ENCODE measurements at regions not wholly inside any gene's neighbourhood (a gene's known extent, or its start where the extent isn't known, plus 50 kb on each side); places are given as distances from the start of the nearest gene placed in this dataset.

- H2BK12ac ChIP-seq (ENCODE audit: low read length in 2 of 2) = no peak overlapping the region
- WGBS = 78% methylated on average over 2 of the region's 4 CpGs
- no peak overlapping the region for H2BK120ac ChIP-seq (ENCODE audit: low read depth, low read length)
- H3K4ac ChIP-seq (ENCODE audit: low read depth in 1 of 2, low read length in 2 of 2) = no peak overlapping the region
- H3K14ac ChIP-seq (ENCODE audit: low read length in 2 of 2) = no peak overlapping the region
- peaks cover 14 to 48% of the 10 kb centered on the region in 2 experiments for H3K27me3 ChIP-seq (ENCODE audit: control insufficient read depth in 1 of 2, insufficient read depth in 1 of 2, low read length in 2 of 2)
- no peak overlapping the region for H3K9ac ChIP-seq (ENCODE audit: low read length)
- H3K23ac ChIP-seq (ENCODE audit: low read length in 2 of 2) = no peak overlapping the region
- no peaks in the 10 kb centered on the region for H3K36me3 ChIP-seq (ENCODE audit: control insufficient read depth in 1 of 2, insufficient read depth in 2 of 2, low read depth in 1 of 2, low read length in 2 of 2)
- no peak overlapping the region for H3K4me3 ChIP-seq (ENCODE audit: insufficient read depth in 1 of 2, low read depth in 1 of 2, low read length in 2 of 2)
- H2BK5ac ChIP-seq (ENCODE audit: low read depth, low read length, poor library complexity, severe bottlenecking) = no peak overlapping the region
- H4K91ac ChIP-seq (ENCODE audit: low read length) = no peak overlapping the region
- H2BK15ac ChIP-seq (ENCODE audit: low read depth, poor library complexity, severe bottlenecking) = no peak overlapping the region
- no peak overlapping the region for H4K8ac ChIP-seq (ENCODE audit: low read length)
- no peak for DNase-seq
- H3K79me1 ChIP-seq (replicated peaks; ENCODE audit: low read length, poor library complexity, severe bottlenecking) = no peaks in the 10 kb centered on the region
- H3K27ac ChIP-seq (ENCODE audit: low read length, poor library complexity, severe bottlenecking) = no peak overlapping the region
- H3K4me2 ChIP-seq (ENCODE audit: low read length, poor library complexity, severe bottlenecking) = no peak overlapping the region
- H2AK5ac ChIP-seq (ENCODE audit: low read length, severe bottlenecking) = no peak overlapping the region
- no peaks in the 10 kb centered on the region for H3K4me1 ChIP-seq (ENCODE audit: control insufficient read depth, insufficient read depth, low read depth, low read length)
- H2AFZ ChIP-seq (ENCODE audit: low read depth, low read length) = no peak overlapping the region
- H3K18ac ChIP-seq (ENCODE audit: low read depth in 1 of 2, low read length in 2 of 2) = no peak overlapping the region
- H3K9me3 ChIP-seq (ENCODE audit: control insufficient read depth, low read length) = peaks cover 7% of the 10 kb centered on the region
These were observed 163.4 kb upstream of the MKI67 start for GRCh38 chr10:128289621-128290020.

- H3K9ac ChIP-seq (ENCODE audit: low read length) = no peak overlapping the region
- no peak overlapping the region for H3K23ac ChIP-seq (ENCODE audit: low read length in 2 of 2)
- H3K18ac ChIP-seq (ENCODE audit: low read depth in 1 of 2, low read length in 2 of 2) = no peak overlapping the region
- H4K91ac ChIP-seq (ENCODE audit: low read length) = no peak overlapping the region
- H3K79me1 ChIP-seq (replicated peaks; ENCODE audit: low read length, poor library complexity, severe bottlenecking) = no peaks in the 10 kb centered on the region
- no peak overlapping the region for H2BK12ac ChIP-seq (ENCODE audit: low read length in 2 of 2)
- no peaks in the 10 kb centered on the region for H3K36me3 ChIP-seq (ENCODE audit: control insufficient read depth in 1 of 2, insufficient read depth in 2 of 2, low read depth in 1 of 2, low read length in 2 of 2)
- H2BK120ac ChIP-seq (ENCODE audit: low read depth, low read length) = no peak overlapping the region
- no peak overlapping the region for H2BK15ac ChIP-seq (ENCODE audit: low read depth, poor library complexity, severe bottlenecking)
- no peak overlapping the region for H3K27ac ChIP-seq (ENCODE audit: low read length, poor library complexity, severe bottlenecking)
- H3K4me1 ChIP-seq (ENCODE audit: control insufficient read depth, insufficient read depth, low read depth, low read length) = no peaks in the 10 kb centered on the region
- WGBS = 63% methylated on average over 7 of the region's 7 CpGs
- H2AK5ac ChIP-seq (ENCODE audit: low read length, severe bottlenecking) = no peak overlapping the region
- no peak overlapping the region for H4K8ac ChIP-seq (ENCODE audit: low read length)
- H2AFZ ChIP-seq (ENCODE audit: low read depth, low read length) = no peak overlapping the region
- no peak overlapping the region for H3K14ac ChIP-seq (ENCODE audit: low read length in 2 of 2)
- H3K27me3 ChIP-seq (ENCODE audit: control insufficient read depth in 1 of 2, insufficient read depth in 1 of 2, low read length in 2 of 2) = peaks cover 0 to 14% of the 10 kb centered on the region in 2 experiments
- H3K4ac ChIP-seq (ENCODE audit: low read depth in 1 of 2, low read length in 2 of 2) = no peak overlapping the region
- H3K4me2 ChIP-seq (ENCODE audit: low read length, poor library complexity, severe bottlenecking) = no peak overlapping the region
- H3K9me3 ChIP-seq (ENCODE audit: control insufficient read depth, low read length) = peaks cover 7% of the 10 kb centered on the region
- no peak overlapping the region for H3K4me3 ChIP-seq (ENCODE audit: insufficient read depth in 1 of 2, low read depth in 1 of 2, low read length in 2 of 2)
- H2BK5ac ChIP-seq (ENCODE audit: low read depth, low read length, poor library complexity, severe bottlenecking) = no peak overlapping the region
- no peak for DNase-seq
These were observed 168.8 kb upstream of the MKI67 start for GRCh38 chr10:128295003-128295402.

DNA sequence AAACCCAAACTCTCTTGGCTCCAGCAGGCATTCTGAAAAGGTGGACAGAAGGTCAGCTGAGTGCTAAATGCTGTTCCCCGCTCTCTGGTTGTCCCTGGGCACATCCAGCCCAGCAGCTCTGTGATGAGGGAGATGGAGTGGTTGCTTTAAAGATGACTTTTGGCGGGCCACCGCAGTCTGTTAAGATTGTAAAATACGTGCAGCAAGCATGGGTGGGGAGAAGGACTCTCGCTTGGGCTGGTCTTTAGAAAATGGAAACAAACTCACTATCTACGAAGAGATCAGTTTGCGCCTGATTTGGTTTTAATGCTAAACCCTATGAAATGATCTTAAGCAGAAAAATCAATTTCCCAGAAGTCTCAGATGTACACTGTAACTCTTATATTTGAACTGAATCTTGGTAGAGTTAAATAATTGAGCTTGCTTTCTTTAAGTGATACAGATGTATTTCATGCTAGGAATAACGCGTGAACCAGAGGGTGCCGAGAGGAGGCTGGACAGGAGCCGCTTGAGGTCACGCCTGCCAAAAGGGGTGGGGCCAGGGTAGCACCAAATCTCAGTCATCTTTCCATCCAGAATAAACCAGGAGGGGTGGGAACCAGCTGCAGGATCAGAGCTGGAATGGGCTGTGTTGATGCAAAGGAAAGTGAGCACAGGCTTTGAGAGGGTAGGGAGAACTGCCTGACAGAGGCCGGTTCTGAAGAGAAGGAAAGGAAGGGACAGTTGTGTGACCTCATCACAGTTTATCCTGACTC, 170.2 kb upstream of the MKI67 start:
- Histone ChIP-seq H2AK5ac (ENCODE audit: low read length, severe bottlenecking) (no peak overlapping the region), H4K8ac (ENCODE audit: low read length) (no peak overlapping the region), H3K4me2 (ENCODE audit: low read length, poor library complexity, severe bottlenecking) (no peak overlapping the region), H3K4me1 (ENCODE audit: control insufficient read depth, insufficient read depth, low read depth, low read length) (no peaks in the 10 kb centered on the region), H2BK120ac (ENCODE audit: low read depth, low read length) (no peak overlapping the region), H2BK5ac (ENCODE audit: low read depth, low read length, poor library complexity, severe bottlenecking) (no peak overlapping the region), H3K9ac (ENCODE audit: low read length) (no peak overlapping the region), H3K4me3 (ENCODE audit: insufficient read depth in 1 of 2, low read depth in 1 of 2, low read length in 2 of 2) (no peak overlapping the region), H2BK12ac (ENCODE audit: low read length in 2 of 2) (no peak overlapping the region), H3K27me3 (ENCODE audit: control insufficient read depth in 1 of 2, insufficient read depth in 1 of 2, low read length in 2 of 2) (peaks cover 0 to 9% of the 10 kb centered on the region in 2 experiments), H2AFZ (ENCODE audit: low read depth, low read length) (no peak overlapping the region), H3K79me1 (replicated peaks; ENCODE audit: low read length, poor library complexity, severe bottlenecking) (no peaks in the 10 kb centered on the region), H3K14ac (ENCODE audit: low read length in 2 of 2) (no peak overlapping the region), H3K18ac (ENCODE audit: low read depth in 1 of 2, low read length in 2 of 2) (no peak overlapping the region), H3K9me3 (ENCODE audit: control insufficient read depth, low read length) (no peaks in the 10 kb centered on the region), H3K23ac (ENCODE audit: low read length in 2 of 2) (no peak overlapping the region), H3K36me3 (ENCODE audit: control insufficient read depth in 1 of 2, insufficient read depth in 2 of 2, low read depth in 1 of 2, low read length in 2 of 2) (no peaks in the 10 kb centered on the region), H4K91ac (ENCODE audit: low read length) (no peak overlapping the region), H3K27ac (ENCODE audit: low read length, poor library complexity, severe bottlenecking) (no peak overlapping the region), H2BK15ac (ENCODE audit: low read depth, poor library complexity, severe bottlenecking) (no peak overlapping the region), H3K4ac (ENCODE audit: low read depth in 1 of 2, low read length in 2 of 2) (no peak overlapping the region)
- no peak for DNase-seq
- 89% methylated on average over 13 of the region's 13 CpGs for WGBS

DNA sequence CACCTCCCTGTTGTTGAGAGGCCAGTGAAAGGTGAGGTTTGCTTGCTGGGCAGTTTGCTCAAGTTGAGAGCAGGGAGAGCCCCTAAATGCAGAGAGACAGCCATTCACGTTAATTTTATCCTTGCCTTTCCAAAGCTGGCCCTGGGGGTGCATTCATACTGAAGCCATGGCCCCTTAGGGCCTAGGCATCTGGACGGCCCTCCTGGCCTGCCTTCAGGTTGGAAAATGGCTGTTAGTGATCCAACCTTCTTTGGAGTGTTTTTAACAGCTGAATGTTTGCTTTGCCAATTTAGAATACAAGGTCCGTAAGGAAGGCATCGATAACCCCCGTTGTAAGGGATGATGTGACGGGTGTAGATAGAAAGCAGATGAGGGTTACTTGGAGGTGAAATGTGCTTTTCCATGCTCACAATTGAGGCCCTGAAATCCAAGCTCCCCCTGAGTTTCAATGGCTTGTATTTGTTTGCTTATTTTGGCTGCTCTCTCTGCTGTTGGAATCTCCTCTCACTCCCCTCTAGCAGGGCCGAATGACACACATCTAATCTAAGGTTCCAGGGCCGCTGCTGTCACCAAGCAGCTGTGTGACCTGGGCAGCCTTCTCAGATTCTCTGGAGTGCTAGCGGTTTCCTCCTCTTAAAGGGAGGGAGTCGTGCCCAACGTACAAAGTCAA, 171.6 kb upstream of the MKI67 start:
- H3K9me3 ChIP-seq (ENCODE audit: control insufficient read depth, low read length) = no peaks in the 10 kb centered on the region
- WGBS = 75% methylated on average over 11 of the region's 11 CpGs
- H3K23ac ChIP-seq (ENCODE audit: low read length in 2 of 2) = no peak overlapping the region
- H3K4ac ChIP-seq (ENCODE audit: low read depth in 1 of 2, low read length in 2 of 2) = no peak overlapping the region
- no peak overlapping the region for H4K8ac ChIP-seq (ENCODE audit: low read length)
- H3K4me2 ChIP-seq (ENCODE audit: low read length, poor library complexity, severe bottlenecking) = no peak overlapping the region
- H3K79me1 ChIP-seq (replicated peaks; ENCODE audit: low read length, poor library complexity, severe bottlenecking) = no peaks in the 10 kb centered on the region
- peaks cover 0 to 9% of the 10 kb centered on the region in 2 experiments for H3K27me3 ChIP-seq (ENCODE audit: control insufficient read depth in 1 of 2, insufficient read depth in 1 of 2, low read length in 2 of 2)
- no peak overlapping the region for H4K91ac ChIP-seq (ENCODE audit: low read length)
- no peak overlapping the region for H2BK5ac ChIP-seq (ENCODE audit: low read depth, low read length, poor library complexity, severe bottlenecking)
- no peak overlapping the region for H3K27ac ChIP-seq (ENCODE audit: low read length, poor library complexity, severe bottlenecking)
- H2BK15ac ChIP-seq (ENCODE audit: low read depth, poor library complexity, severe bottlenecking) = no peak overlapping the region
- no peaks in the 10 kb centered on the region for H3K36me3 ChIP-seq (ENCODE audit: control insufficient read depth in 1 of 2, insufficient read depth in 2 of 2, low read depth in 1 of 2, low read length in 2 of 2)
- no peak for DNase-seq
- H3K9ac ChIP-seq (ENCODE audit: low read length) = no peak overlapping the region
- H3K18ac ChIP-seq (ENCODE audit: low read depth in 1 of 2, low read length in 2 of 2) = no peak overlapping the region
- H2AK5ac ChIP-seq (ENCODE audit: low read length, severe bottlenecking) = no peak overlapping the region
- H2BK12ac ChIP-seq (ENCODE audit: low read length in 2 of 2) = no peak overlapping the region
- no peak overlapping the region for H2AFZ ChIP-seq (ENCODE audit: low read depth, low read length)
- H3K4me1 ChIP-seq (ENCODE audit: control insufficient read depth, insufficient read depth, low read depth, low read length) = no peaks in the 10 kb centered on the region
- H3K4me3 ChIP-seq (ENCODE audit: insufficient read depth in 1 of 2, low read depth in 1 of 2, low read length in 2 of 2) = no peak overlapping the region
- H3K14ac ChIP-seq (ENCODE audit: low read length in 2 of 2) = no peak overlapping the region
- no peak overlapping the region for H2BK120ac ChIP-seq (ENCODE audit: low read depth, low read length)

Data from mesenchymal stem cell (in vitro differentiated cells and primary cell).